Lower leg skin (tissue), 4 donors: ENCODE measurements at regions not wholly inside any gene's neighbourhood (a gene's known extent, or its start where the extent isn't known, plus 50 kb on each side); places are given as distances from the start of the nearest gene placed in this dataset.

ENCODE experiments used
- DNase-seq, 2 donors: peaks; one replicate each; pipeline ENCODE4 v3.0.0-alpha.2; 2019; ENCODE audit warnings: low spot score in 2 of 2
- H3K4me3 ChIP-seq: fragments of 200-600 bp; sonication (generic); 2 replicates; pipeline ENCODE4 v1.5.1; 2017; ENCODE audit warnings: mild to moderate bottlenecking, low read depth; ENCODE audit not compliant: poor library complexity, severe bottlenecking
- CTCF ChIP-seq, 3 donors: fragments of 450-650 bp; IDR thresholded peaks; one replicate each; pipeline ENCODE4 v1.5.1; 2016; ENCODE audit warnings: antibody characterized with exemption in 3 of 3, mild to moderate bottlenecking in 3 of 3, moderate library complexity in 2 of 3
- POLR2A ChIP-seq, 2 donors: fragments of 450-650 bp; IDR thresholded peaks; one replicate each; pipeline ENCODE4 v1.6.1; 2016 to 2017; ENCODE audit warnings: antibody characterized with exemption in 2 of 2, mild to moderate bottlenecking in 1 of 2, moderate library complexity in 1 of 2
- WGBS, 2 donors: methylation state at CpG; one replicate each; pipeline ENCODE4 v1.1.5; 2018; 5-methylcytosine and 5-hydroxymethylcytosine counted together
- intact Hi-C: fragments of 100-400 bp; cut with DNase I; formaldehyde crosslinking; loops from one replicate; pipeline ENCODE4 v1.15.0; 2023; ENCODE audit warnings: low total_unique reads

GRCh38 chr20:9015984-9016324, 52.9 kb upstream of the PLCB4 start:
- TF ChIP-seq CTCF (IDR thresholded peaks at IDR 0.05): no peak
- no peak for TF ChIP-seq POLR2A (IDR thresholded peaks at IDR 0.05)
- intact Hi-C loops: no loop called here
- DNase-seq: no peak
- no peak overlapping the region for H3K4me3 ChIP-seq
- 33 to 66% methylated on average over 1 of the region's 1 CpG for WGBS, 2 donors

DNA sequence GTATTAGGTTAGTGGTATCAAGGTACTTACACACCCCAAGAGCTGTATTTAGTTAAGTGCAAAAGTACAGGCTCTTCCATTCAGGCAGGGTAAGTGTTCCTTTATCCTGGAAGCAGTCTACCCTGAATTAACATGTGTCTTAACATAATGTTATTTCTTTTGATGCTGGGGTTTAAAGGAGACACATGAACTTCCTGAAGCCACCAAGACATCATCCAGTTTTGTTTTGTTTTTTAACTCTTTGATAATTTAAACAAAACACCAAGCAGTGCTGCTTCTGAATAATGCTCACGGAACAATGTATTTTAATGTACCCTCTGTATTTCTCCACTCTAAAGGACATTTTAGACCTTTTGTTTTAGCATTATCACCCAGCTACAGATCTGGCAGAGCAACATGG, 50.5 kb upstream of the PLCB4 start:
- no peak overlapping the region for H3K4me3 ChIP-seq
- intact Hi-C loops: no loop called here
- no peak for TF ChIP-seq POLR2A (IDR thresholded peaks at IDR 0.05)
- TF ChIP-seq CTCF (IDR thresholded peaks at IDR 0.05): no peak
- DNase-seq: no peak
- WGBS, 2 donors: 91% methylated on average over 1 of the region's 1 CpG
